B cell (primary cell): ENCODE measurements at regions not wholly inside any gene's neighbourhood (a gene's known extent, or its start where the extent isn't known, plus 50 kb on each side); places are given as distances from the start of the nearest gene placed in this dataset.

Experiments used
- ATAC-seq: fragments of 200-7000 bp; cut with Tn5 transposase; one replicate; pipeline ENCODE4 v1.10.0; 2021; ENCODE audit warnings: low read depth, mild to moderate bottlenecking, moderate number of reproducible peaks, moderate library complexity
- CTCF ChIA-PET: fragments of 350-600 bp; sonication (Branson Sonifier 250); formaldehyde crosslinking; loops from one replicate; lab custom pipeline; 2021; ENCODE audit warnings: antibody characterized with exemption, inconsistent platforms; lab: Charles Lee
- POLR2A ChIA-PET: fragments of 350-600 bp; sonication (Branson Sonifier 250); formaldehyde crosslinking; loops from one replicate; lab custom pipeline; 2021; ENCODE audit warnings: antibody characterized with exemption; lab: Charles Lee
- DNase-seq: peaks from one replicate; pipeline ENCODE4 v3.0.0; 2013
- H2AFZ ChIP-seq: 2 replicates; pipeline ENCODE4 v1.6.1; 2012; ENCODE audit warnings: mild to moderate bottlenecking, low read depth, low read length; ENCODE audit not compliant: insufficient read depth, poor library complexity, severe bottlenecking
- H3K27ac ChIP-seq, 2 donors: 1 replicate in 1 of 2; 2 replicates in 1 of 2; pipeline ENCODE4 v1.5.1; 2012 to 2013; ENCODE audit warnings: low read length in 2 of 2, mild to moderate bottlenecking in 2 of 2, moderate library complexity in 1 of 2
- H3K27me3 ChIP-seq, 4 experiments: fragments of 200-600 bp in 1 of 4; sonication (generic) in 1 of 4; replicated peaks in 1 of 4; 1 replicate in 2 of 4; 2 replicates in 2 of 4; pipeline versions ENCODE4 v1.6.1 to v1.7.0; 2013 to 2016; ENCODE audit warnings: low read length in 3 of 4, mild to moderate bottlenecking in 2 of 4, mixed read lengths in 1 of 4, moderate library complexity in 1 of 4; ENCODE audit not compliant: insufficient read depth in 4 of 4, control insufficient read depth in 3 of 4; ENCODE audit errors: control extremely low read depth in 1 of 4
- H3K36me3 ChIP-seq, 2 experiments: replicated peaks in 1 of 2; 1 replicate in 1 of 2; 2 replicates in 1 of 2; pipeline versions ENCODE4 v1.6.1 to v1.7.1; 2013; ENCODE audit warnings: low read length in 1 of 2; ENCODE audit not compliant: insufficient read depth in 2 of 2, control insufficient read depth in 1 of 2; ENCODE audit errors: control extremely low read depth in 1 of 2, extremely low read depth in 1 of 2
- H3K4me1 ChIP-seq, 2 donors: fragments of 200-600 bp in 1 of 2; sonication (generic) in 1 of 2; 1 replicate in 1 of 2; 2 replicates in 1 of 2; pipeline versions ENCODE4 v1.5.1 to v1.6.1; 2013 to 2017; ENCODE audit warnings: low read length in 2 of 2; ENCODE audit not compliant: control insufficient read depth in 2 of 2, insufficient read depth in 2 of 2
- H3K4me2 ChIP-seq: replicated peaks from 2 replicates; pipeline ENCODE3; 2012; ENCODE audit warnings: mild to moderate bottlenecking, low read depth, low read length; ENCODE audit not compliant: poor library complexity, severe bottlenecking
- H3K4me3 ChIP-seq, 5 experiments: fragments of 200-600 bp in 1 of 5; sonication (generic) in 1 of 5; 1 replicate in 3 of 5; 2 replicates in 2 of 5; pipeline versions ENCODE4 v1.5.1 to v1.7.0; 2011 to 2016; ENCODE audit warnings: low read length in 4 of 5, mild to moderate bottlenecking in 4 of 5, low read depth in 2 of 5, control low read depth in 1 of 5, moderate library complexity in 1 of 5; ENCODE audit not compliant: insufficient read depth in 1 of 5; ENCODE audit errors: control extremely low read depth in 1 of 5, extremely low read depth in 1 of 5
- H3K79me2 ChIP-seq: fragments of 200-600 bp; sonication (generic); one replicate; pipeline ENCODE4 v1.6.0; 2016; ENCODE audit warnings: low read length; ENCODE audit not compliant: control insufficient read depth, insufficient read depth
- H3K9ac ChIP-seq: fragments of 200-600 bp; sonication (generic); 2 replicates; pipeline ENCODE4 v1.6.1; 2017; ENCODE audit warnings: mild to moderate bottlenecking, low read length, moderate library complexity
- H3K9me3 ChIP-seq, 3 donors: one replicate each; pipeline versions ENCODE4 v1.6.1 to v1.7.1; 2013; ENCODE audit warnings: low read length in 2 of 3; ENCODE audit not compliant: control insufficient read depth in 2 of 3, insufficient read depth in 1 of 3; ENCODE audit errors: control extremely low read depth in 1 of 3
- H4K20me1 ChIP-seq: 2 replicates; pipeline ENCODE4 v1.6.0; 2012; ENCODE audit warnings: mild to moderate bottlenecking, low read length; ENCODE audit not compliant: insufficient read depth, control insufficient read depth, poor library complexity, severe bottlenecking
- H3K27ac Mint-ChIP-seq: one replicate; pipeline ENCODE4 v1.8.0; 2021; ENCODE audit warnings: mixed read lengths
- H3K27me3 Mint-ChIP-seq: one replicate; pipeline ENCODE4 v1.8.0; 2021; ENCODE audit warnings: mixed read lengths
- H3K4me1 Mint-ChIP-seq: one replicate; pipeline ENCODE4 v1.8.0; 2021; ENCODE audit warnings: mixed read lengths
- H3K4me3 Mint-ChIP-seq: one replicate; pipeline ENCODE4 v1.8.0; 2021; ENCODE audit warnings: mixed read lengths
- H3K9me3 Mint-ChIP-seq: one replicate; pipeline ENCODE4 v1.8.0; 2022; ENCODE audit warnings: mixed read lengths; ENCODE audit not compliant: insufficient read depth
- CTCF ChIP-seq: fragments of 200-600 bp; IDR thresholded peaks from one replicate; pipeline ENCODE4 v1.8.0; 2022; ENCODE audit warnings: antibody characterized with exemption, mild to moderate bottlenecking
- EZH2 ChIP-seq: IDR thresholded peaks from 2 replicates; pipeline ENCODE4 v1.6.1; 2012; ENCODE audit warnings: borderline replicate concordance, low read depth, mild to moderate bottlenecking, moderate library complexity, low read length; ENCODE audit not compliant: insufficient read depth, poor library complexity, severe bottlenecking
- WGBS: methylation state at CpG from one replicate; pipeline ENCODE4 v1.1.5; 2013; ENCODE audit warnings: missing lambda C conversion rate; ENCODE audit not compliant: insufficient coverage; 5-methylcytosine and 5-hydroxymethylcytosine counted together
- intact Hi-C: fragments of 100-400 bp; cut with micrococcal nuclease; formaldehyde crosslinking; loops from one replicate; pipeline ENCODE4 v1.10.0; 2022

GRCh38 chr18:55950379-55951166, 362.6 kb upstream of the TCF4 start:
- DNase-seq (no peak), ATAC-seq (no peak)
- Mint-ChIP-seq H3K4me3 (no peak overlapping the region), H3K27me3 (peaks cover 5% of the 10 kb centered on the region), H3K27ac (no peak overlapping the region), H3K9me3 (no peaks in the 10 kb centered on the region), H3K4me1 (no peaks in the 10 kb centered on the region)
- POLR2A ChIA-PET: no interaction called here
- intact Hi-C loops: no loop called here
- no peaks in the 10 kb centered on the region for H3K27me3 ChIP-seq
- no peak overlapping the region for H3K9ac ChIP-seq
- H3K36me3 ChIP-seq: no peaks in the 10 kb centered on the region
- WGBS: 92% methylated on average over 9 of the region's 14 CpGs
- no peak overlapping the region for H3K4me2 ChIP-seq
- no peaks in the 10 kb centered on the region for H3K9me3 ChIP-seq
- H3K27ac ChIP-seq: no peak overlapping the region
- TF ChIP-seq CTCF (no peak), EZH2 (no peak)
- H3K79me2 ChIP-seq: no peaks in the 10 kb centered on the region
- CTCF ChIA-PET: no interaction called here
- H3K4me1 ChIP-seq: no peaks in the 10 kb centered on the region
- H3K4me3 ChIP-seq: no peak overlapping the region
- H2AFZ ChIP-seq: no peak overlapping the region
- no peaks in the 10 kb centered on the region for H4K20me1 ChIP-seq

- Histone ChIP-seq H3K4me2 (no peak overlapping the region), H3K9ac (no peak overlapping the region), H2AFZ (no peak overlapping the region), H3K4me1 (no peaks in the 10 kb centered on the region), H3K79me2 (no peaks in the 10 kb centered on the region), H3K9me3 (peaks cover 0 to 15% (median 12%) of the 10 kb centered on the region in 3 donors), H3K36me3 (no peaks in the 10 kb centered on the region), H3K4me3 (no peak overlapping the region), H3K27ac (no peak overlapping the region), H4K20me1 (no peaks in the 10 kb centered on the region), H3K27me3 (no peaks in the 10 kb centered on the region)
- ChIA-PET CTCF (no interaction called here), POLR2A (no interaction called here)
- H3K27me3 Mint-ChIP-seq: no peaks in the 10 kb centered on the region
- peaks cover 10% of the 10 kb centered on the region for H3K9me3 Mint-ChIP-seq
- ATAC-seq: no peak
- H3K27ac Mint-ChIP-seq: no peak overlapping the region
- intact Hi-C loops: no loop called here
- no peak for DNase-seq
- H3K4me1 Mint-ChIP-seq: no peaks in the 10 kb centered on the region
- no peak overlapping the region for H3K4me3 Mint-ChIP-seq
- TF ChIP-seq EZH2 (no peak), CTCF (no peak)
Measured at GRCh38 chr18:55934821-55935220, 346.8 kb upstream of the TCF4 start.
